Loucy (cell line): ENCODE measurements at regions not wholly inside any gene's neighbourhood (a gene's known extent, or its start where the extent isn't known, plus 50 kb on each side); places are given as distances from the start of the nearest gene placed in this dataset.
A peak's percentile ranks its signal among the peaks of the same experiment; 100 is the strongest.

Source experiments
- H2AFZ ChIP-seq: fragments of 200-600 bp; sonication (generic); 2 replicates; pipeline ENCODE4 v1.6.0; 2016; ENCODE audit warnings: antibody characterized with exemption, mild to moderate bottlenecking, low read length, moderate library complexity
- H3F3A ChIP-seq: fragments of 200-600 bp; 2 replicates; pipeline ENCODE4 v1.6.0; 2016; ENCODE audit warnings: antibody characterized with exemption, low read depth, mild to moderate bottlenecking
- H3K27me3 ChIP-seq: fragments of 200-600 bp; sonication (generic); 2 replicates; pipeline ENCODE4 v1.6.1; 2014; ENCODE audit warnings: low read length, mild to moderate bottlenecking; ENCODE audit not compliant: insufficient read depth, poor library complexity, severe bottlenecking
- H3K36me3 ChIP-seq: fragments of 200-600 bp; sonication (generic); 2 replicates; pipeline ENCODE4 v1.6.1; 2016; ENCODE audit warnings: low read length; ENCODE audit not compliant: insufficient read depth
- H3K4me1 ChIP-seq: fragments of 200-600 bp; sonication (generic); 2 replicates; pipeline ENCODE4 v1.5.1; 2014; ENCODE audit warnings: low read length, mild to moderate bottlenecking; ENCODE audit not compliant: insufficient read depth, poor library complexity, severe bottlenecking
- H3K4me2 ChIP-seq: fragments of 200-600 bp; sonication (generic); 2 replicates; pipeline ENCODE4 v1.6.0; 2014; ENCODE audit warnings: antibody characterized with exemption, low read length, low read depth, mild to moderate bottlenecking; ENCODE audit not compliant: poor library complexity, severe bottlenecking
- H3K4me3 ChIP-seq: fragments of 200-600 bp; sonication (generic); 2 replicates; pipeline ENCODE4 v1.5.1; 2014; ENCODE audit warnings: low read length, mild to moderate bottlenecking, mixed read lengths; ENCODE audit not compliant: poor library complexity, severe bottlenecking
- H3K79me2 ChIP-seq: fragments of 200-600 bp; sonication (generic); 2 replicates; pipeline ENCODE4 v1.6.1; 2014; ENCODE audit warnings: low read length; ENCODE audit not compliant: insufficient read depth
- H3K9ac ChIP-seq: fragments of 200-600 bp; sonication (generic); 2 replicates; pipeline ENCODE4 v1.6.0; 2014; ENCODE audit warnings: mild to moderate bottlenecking, low read depth, low read length, moderate library complexity; ENCODE audit not compliant: poor library complexity, severe bottlenecking
- H3K9me2 ChIP-seq: fragments of 200-600 bp; sonication (generic); replicated peaks from 2 replicates; pipeline ENCODE4 v1.6.1; 2016; ENCODE audit warnings: low read depth, low read length, mixed read lengths
- H3K9me3 ChIP-seq: fragments of 200-600 bp; sonication (generic); 2 replicates; pipeline ENCODE4 v1.6.1; 2014; ENCODE audit warnings: mild to moderate bottlenecking, antibody characterized with exemption, low read length, low read depth; ENCODE audit not compliant: insufficient read depth
- H4K20me1 ChIP-seq: fragments of 200-600 bp; sonication (generic); 2 replicates; pipeline ENCODE4 v1.6.0; 2014; ENCODE audit warnings: antibody characterized with exemption, low read length, mild to moderate bottlenecking; ENCODE audit not compliant: insufficient read depth, poor library complexity, severe bottlenecking
- CTCF ChIP-seq: fragments of 200-600 bp; sonication (generic); conservative IDR thresholded peaks from 2 replicates; pipeline ENCODE4 v1.5.1; 2014; ENCODE audit warnings: mild to moderate bottlenecking, antibody characterized with exemption, low read length
- EZH2phosphoT487 ChIP-seq: fragments of 200-600 bp; IDR thresholded peaks from 2 replicates; pipeline ENCODE4 v1.6.1; 2018; ENCODE audit warnings: antibody characterized with exemption, mild to moderate bottlenecking, moderate library complexity, borderline replicate concordance

DNA sequence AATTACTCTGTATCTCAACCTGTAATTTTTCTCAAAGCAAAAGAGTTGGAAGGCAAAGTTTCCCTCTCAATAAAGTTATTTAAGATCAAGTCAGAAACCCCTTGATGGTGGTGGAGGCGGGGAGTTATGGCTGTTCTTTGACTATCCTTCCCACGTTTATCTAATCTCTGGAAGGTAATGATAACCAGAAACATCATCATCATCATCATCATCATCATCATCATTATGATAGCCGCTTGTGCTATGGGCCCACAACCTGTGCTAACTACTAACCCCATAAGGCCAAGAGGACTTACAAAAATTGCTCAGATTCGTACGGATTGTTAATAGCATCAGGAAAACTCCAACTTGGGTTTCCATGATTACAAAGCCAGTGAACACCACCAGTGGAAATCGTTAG, 502.3 kb downstream of the SH2D4B start:
- Histone ChIP-seq H3K9ac (no peak overlapping the region), H3K9me2 (no peaks in the 10 kb centered on the region), H3K4me1 (peaks cover 32% of the 10 kb centered on the region), H3K9me3 (peaks cover 8% of the 10 kb centered on the region; the same call in 1 of the 2 replicates), H3K4me2 (no peak overlapping the region), H2AFZ (no peak overlapping the region), H3K79me2 (no peaks in the 10 kb centered on the region), H3K36me3 (no peaks in the 10 kb centered on the region), H3K4me3 (no peak overlapping the region), H3K27me3 (no peaks in the 10 kb centered on the region), H3F3A (no peaks in the 10 kb centered on the region), H4K20me1 (no peaks in the 10 kb centered on the region)
- no peak for TF ChIP-seq EZH2phosphoT487
- TF ChIP-seq CTCF, result no peak

GRCh38 chr10:81040940-81041339, 503.2 kb downstream of the SH2D4B start:
- Histone ChIP-seq H3K9me2 (no peaks in the 10 kb centered on the region), H4K20me1 (no peaks in the 10 kb centered on the region), H3F3A (no peaks in the 10 kb centered on the region), H3K27me3 (no peaks in the 10 kb centered on the region), H2AFZ (peak overlapping the region; percentile 49; the same call in 1 of the 2 replicates), H3K9me3 (peaks cover 8% of the 10 kb centered on the region; the same call in 1 of the 2 replicates), H3K4me3 (peak overlapping the region; percentile 2), H3K79me2 (no peaks in the 10 kb centered on the region), H3K9ac (no peak overlapping the region), H3K4me1 (peaks cover 31% of the 10 kb centered on the region), H3K36me3 (no peaks in the 10 kb centered on the region), H3K4me2 (peak overlapping the region; percentile 31)
- TF ChIP-seq EZH2phosphoT487, result no peak
- no peak for TF ChIP-seq CTCF

GRCh38 chr10:81042647-81043046, 504.9 kb downstream of the SH2D4B start:
- Histone ChIP-seq H3F3A (no peaks in the 10 kb centered on the region), H3K4me1 (peaks cover 31% of the 10 kb centered on the region), H3K36me3 (no peaks in the 10 kb centered on the region), H3K4me2 (peak overlapping the region; percentile 63), H3K9me2 (no peaks in the 10 kb centered on the region), H3K9me3 (0 out of 2 replicates have a peak, but pooled peaks cover 3% of the 10 kb centered on the region), H3K79me2 (no peaks in the 10 kb centered on the region), H3K27me3 (no peaks in the 10 kb centered on the region), H2AFZ (peak overlapping the region; percentile 75), H3K9ac (peak overlapping the region; percentile 15), H4K20me1 (no peaks in the 10 kb centered on the region), H3K4me3 (peak overlapping the region; percentile 26)
- TF ChIP-seq EZH2phosphoT487 (no peak), CTCF (no peak)
